GM12878 (cell line): ENCODE measurements at regions not wholly inside any gene's neighbourhood (a gene's known extent, or its start where the extent isn't known, plus 50 kb on each side); places are given as distances from the start of the nearest gene placed in this dataset.

ENCODE experiments used
- CBX5 ChIP-seq: sonication (generic); IDR thresholded peaks from 2 replicates; pipeline ENCODE4 v1.6.1; 2016; ENCODE audit warnings: low read depth, moderate library complexity, mild to moderate bottlenecking, inconsistent platforms
- CTCF ChIP-seq, 3 experiments: IDR thresholded peaks in 2 of 3; conservative IDR thresholded peaks in 1 of 3; 2 replicates each; pipeline ENCODE4 v1.5.1; 2011; ENCODE audit warnings: low read depth in 3 of 3, low read length in 3 of 3, mild to moderate bottlenecking in 3 of 3, control low read depth in 2 of 3, moderate library complexity in 2 of 3, inconsistent platforms in 1 of 3, mixed read lengths in 1 of 3; ENCODE audit not compliant: control insufficient read depth in 2 of 3, insufficient read depth in 1 of 3; ENCODE audit errors: extremely low read depth in 1 of 3
- EP300 ChIP-seq, 2 experiments: fragments of 150-350 bp in 1 of 2; IDR thresholded peaks; 2 replicates each; pipeline ENCODE4 v1.6.1; 2011 to 2012; ENCODE audit warnings: low read depth in 2 of 2, low read length in 2 of 2, borderline replicate concordance in 1 of 2, improper control_type of control experiment in 1 of 2, inconsistent platforms in 1 of 2; ENCODE audit not compliant: control insufficient read depth in 1 of 2
- MTA3 ChIP-seq: IDR thresholded peaks from 2 replicates; pipeline ENCODE4 v1.6.1; 2012; ENCODE audit warnings: low read length, inconsistent platforms, borderline replicate concordance
- MYC ChIP-seq: IDR thresholded peaks from 2 replicates; pipeline ENCODE4 v1.6.1; 2011; ENCODE audit warnings: mild to moderate bottlenecking, low read length, moderate library complexity, inconsistent platforms; ENCODE audit not compliant: insufficient read depth, insufficient replicate concordance, insufficient read length, severe bottlenecking
- NR2C2 ChIP-seq: IDR thresholded peaks from 2 replicates; pipeline ENCODE4 v1.6.1; 2011; ENCODE audit warnings: borderline replicate concordance, low read depth; ENCODE audit not compliant: control insufficient read depth, insufficient read length
- PBX3 ChIP-seq: IDR thresholded peaks from 2 replicates; pipeline ENCODE4 v1.6.1; 2011; ENCODE audit warnings: mild to moderate bottlenecking, low read depth, low read length, moderate library complexity; ENCODE audit not compliant: insufficient replicate concordance
- POLR2AphosphoS5 ChIP-seq: IDR thresholded peaks from 2 replicates; pipeline ENCODE4 v1.6.1; 2011; ENCODE audit warnings: mild to moderate bottlenecking, low read length, inconsistent platforms
- RAD21 ChIP-seq: IDR thresholded peaks from 2 replicates; pipeline ENCODE4 v1.6.1; 2011; ENCODE audit warnings: mild to moderate bottlenecking, low read depth, low read length, moderate library complexity; ENCODE audit not compliant: insufficient read depth
- SMC3 ChIP-seq: IDR thresholded peaks from 2 replicates; pipeline ENCODE4 v1.6.1; 2011; ENCODE audit warnings: low read length, improper control_type of control experiment, borderline replicate concordance
- SP1 ChIP-seq: IDR thresholded peaks from one replicate; pipeline ENCODE4 v1.6.1; 2011; ENCODE audit warnings: low read depth, low read length
- TBL1XR1 ChIP-seq: IDR thresholded peaks from 2 replicates; pipeline ENCODE4 v1.6.1; 2012; ENCODE audit warnings: low read depth, low read length, improper control_type of control experiment
- USF1 ChIP-seq: IDR thresholded peaks from 2 replicates; pipeline ENCODE4 v1.6.1; 2011; ENCODE audit warnings: borderline replicate concordance, low read depth, mild to moderate bottlenecking, moderate library complexity, mixed read lengths, low read length; ENCODE audit not compliant: insufficient read depth; ENCODE audit errors: extremely low read length
- ZBTB11 ChIP-seq: fragments of 450-650 bp; formaldehyde crosslinking; IDR thresholded peaks from 2 replicates; pipeline ENCODE4 v1.5.0; 2022; ENCODE audit warnings: mild to moderate bottlenecking, missing genetic modification characterization

- TF ChIP-seq POLR2AphosphoS5, result no peak
- no peak for TF ChIP-seq ZBTB11 (CRISPR knock-in tag)
- no peak for TF ChIP-seq NR2C2
- no peak for TF ChIP-seq RAD21
- no peak for TF ChIP-seq SP1
- TF ChIP-seq CTCF (IDR thresholded peaks at IDR 0.05 in 2 of 3, conservative IDR thresholded peaks at IDR 0.05 in 1 of 3; ENCODE audit: control insufficient read depth in 2 of 3, extremely low read depth in 1 of 3, insufficient read depth in 1 of 3, low read depth in 3 of 3, low read length in 3 of 3), result no peak
- TF ChIP-seq MTA3, result no peak
- no peak for TF ChIP-seq CBX5
- TF ChIP-seq PBX3, result no peak
- no peak for TF ChIP-seq MYC
- TF ChIP-seq SMC3, result no peak
- TF ChIP-seq EP300 (IDR thresholded peaks at IDR 0.05; ENCODE audit: borderline replicate concordance in 1 of 2, control insufficient read depth in 1 of 2, low read depth in 2 of 2, low read length in 2 of 2), result no peak
- no peak for TF ChIP-seq TBL1XR1
- no peak for TF ChIP-seq USF1
These were observed 123.4 kb downstream of the CRYAA start for GRCh38 chr21:43292041-43292865.
